T-cell (primary cell): ENCODE measurements at regions not wholly inside any gene's neighbourhood (a gene's known extent, or its start where the extent isn't known, plus 50 kb on each side); places are given as distances from the start of the nearest gene placed in this dataset.

Experiments used
- ATAC-seq, 4 experiments: fragments of 200-7000 bp in 3 of 4; fragments of 150-1000 bp in 1 of 4; cut with Tn5 transposase; replicated peaks in 1 of 4; 1 replicate in 3 of 4; 2 replicates in 1 of 4; pipeline ENCODE4 v1.10.0; 2021; ENCODE audit warnings: moderate library complexity in 3 of 4, mild to moderate bottlenecking in 2 of 4, moderate number of reproducible peaks in 1 of 4
- CTCF ChIA-PET, 2 donors: fragments of 300-600 bp; sonication (Branson Sonifier 250); formaldehyde crosslinking; loops; one replicate each; lab custom pipeline; 2022; ENCODE audit warnings: antibody characterized with exemption in 2 of 2; lab: Charles Lee
- POLR2A ChIA-PET, 2 donors: fragments of 300-600 bp; sonication (Branson Sonifier 250); formaldehyde crosslinking; loops; one replicate each; lab custom pipeline; 2022; ENCODE audit warnings: antibody characterized with exemption in 2 of 2; lab: Charles Lee
- DNase-seq, 35 experiments: peaks; one replicate each; pipeline versions ENCODE4 v3.0.0 to v3.0.0-alpha.2; 2013 to 2023
- H3K27ac ChIP-seq: one replicate; pipeline ENCODE4 v1.5.1; 2013; ENCODE audit warnings: low read length
- H3K27me3 ChIP-seq, 2 experiments: replicated peaks in 1 of 2; 1 replicate in 1 of 2; 2 replicates in 1 of 2; pipeline versions ENCODE4 v1.6.1 to v1.7.0; 2013; ENCODE audit warnings: low read length in 1 of 2, mixed read lengths in 1 of 2; ENCODE audit not compliant: control insufficient read depth in 2 of 2, insufficient read depth in 2 of 2; ENCODE audit errors: extremely low read depth in 1 of 2
- H3K36me3 ChIP-seq, 2 donors: 1 replicate in 1 of 2; 2 replicates in 1 of 2; pipeline versions ENCODE4 v1.6.1 to v1.7.0; 2013; ENCODE audit warnings: low read length in 1 of 2; ENCODE audit not compliant: control insufficient read depth in 2 of 2, insufficient read depth in 1 of 2; ENCODE audit errors: extremely low read depth in 1 of 2
- H3K4me1 ChIP-seq, 2 experiments: 1 replicate in 1 of 2; 2 replicates in 1 of 2; pipeline versions ENCODE4 v1.6.1 to v1.7.0; 2013; ENCODE audit warnings: low read length in 2 of 2, mixed read lengths in 1 of 2; ENCODE audit not compliant: insufficient read depth in 2 of 2, control insufficient read depth in 1 of 2; ENCODE audit errors: extremely low read depth in 1 of 2
- H3K4me3 ChIP-seq, 2 donors: 1 replicate in 1 of 2; 2 replicates in 1 of 2; pipeline versions ENCODE4 v1.5.1 to v1.7.0; 2013; ENCODE audit warnings: mild to moderate bottlenecking in 2 of 2, low read length in 1 of 2, moderate library complexity in 1 of 2; ENCODE audit not compliant: control insufficient read depth in 1 of 2; ENCODE audit errors: extremely low read depth in 1 of 2
- H3K9me3 ChIP-seq: 2 replicates; pipeline ENCODE4 v1.7.0; 2013
- H3K27ac Mint-ChIP-seq, 2 donors: one replicate each; pipeline ENCODE4 v1.8.0; 2020 to 2021; ENCODE audit warnings: mild to moderate bottlenecking in 2 of 2, mixed read lengths in 2 of 2
- H3K27me3 Mint-ChIP-seq, 2 donors: one replicate each; pipeline ENCODE4 v1.8.0; 2021 to 2022; ENCODE audit warnings: mixed read lengths in 2 of 2
- H3K36me3 Mint-ChIP-seq: one replicate; pipeline ENCODE4 v1.8.0; 2021; ENCODE audit warnings: mixed read lengths
- H3K4me1 Mint-ChIP-seq, 3 donors: one replicate each; pipeline ENCODE4 v1.8.0; 2020 to 2022; ENCODE audit warnings: mixed read lengths in 3 of 3, mild to moderate bottlenecking in 1 of 3
- H3K4me3 Mint-ChIP-seq, 3 donors: one replicate each; pipeline ENCODE4 v1.8.0; 2020 to 2022; ENCODE audit warnings: mild to moderate bottlenecking in 3 of 3, mixed read lengths in 3 of 3, moderate library complexity in 3 of 3
- H3K9me3 Mint-ChIP-seq, 3 donors: one replicate each; pipeline ENCODE4 v1.8.0; 2020 to 2022; ENCODE audit warnings: mixed read lengths in 3 of 3
- WGBS: methylation state at CpG from one replicate; pipeline ENCODE4 v1.1.5; 2013; ENCODE audit warnings: missing lambda C conversion rate; ENCODE audit not compliant: insufficient coverage; 5-methylcytosine and 5-hydroxymethylcytosine counted together

GRCh38 chr20:40781327-40782042 lies 92.4 kb upstream of the MAFB start:
- H3K4me1 ChIP-seq, result no peaks in the 10 kb centered on the region
- 77% methylated on average over 7 of the region's 14 CpGs for WGBS
- POLR2A ChIA-PET, result no interaction called here

GRCh38 chr20:40782043-40782368 lies 93.0 kb upstream of the MAFB start:
- Mint-ChIP-seq H3K4me3 (no peak overlapping the region), H3K27ac (no peak overlapping the region), H3K9me3 (peaks cover 0 to 3% (median 0%) of the 10 kb centered on the region in 3 donors), H3K4me1 (no peaks in the 10 kb centered on the region), H3K27me3 (peaks cover 8 to 13% of the 10 kb centered on the region in 2 donors), H3K36me3 (no peaks in the 10 kb centered on the region)
- Histone ChIP-seq H3K9me3 (no peaks in the 10 kb centered on the region), H3K36me3 (no peaks in the 10 kb centered on the region), H3K4me1 (no peaks in the 10 kb centered on the region), H3K4me3 (no peak overlapping the region), H3K27me3 (peaks cover 0 to 8% of the 10 kb centered on the region in 2 experiments), H3K27ac (no peak overlapping the region)
- ATAC-seq (no peak), DNase-seq (no peak)
- POLR2A ChIA-PET, result no interaction called here
- WGBS, result 67% methylated on average over 10 of the region's 11 CpGs
- CTCF ChIA-PET, result interaction anchor here in 1 of 2 donors (0.5 kb wide), 1 partner anchor 37 kb away, joined by 3 read pairs; no protein-coding TSS in a partner anchor

More at GRCh38 chr20:40781327-40782042, 92.4 kb upstream of the MAFB start:
- H3K4me3 ChIP-seq, result no peak overlapping the region
- ATAC-seq, result no peak
- no peak for DNase-seq
- CTCF ChIA-PET, result interaction anchor here (0.5 to 0.9 kb wide), 2 partner anchors 16 to 37 kb away, joined by 3 read pairs; no protein-coding TSS in a partner anchor
- H3K9me3 ChIP-seq, result no peaks in the 10 kb centered on the region
- H3K27me3 Mint-ChIP-seq, result peaks cover 4 to 8% of the 10 kb centered on the region in 2 donors
- H3K4me3 Mint-ChIP-seq, result no peak overlapping the region
- peaks cover 0 to 3% (median 0%) of the 10 kb centered on the region in 3 donors for H3K9me3 Mint-ChIP-seq
- H3K27ac ChIP-seq, result no peak overlapping the region
- no peaks in the 10 kb centered on the region for H3K4me1 Mint-ChIP-seq
- H3K36me3 ChIP-seq, result no peaks in the 10 kb centered on the region
- peaks cover 0 to 8% of the 10 kb centered on the region in 2 experiments for H3K27me3 ChIP-seq
- H3K36me3 Mint-ChIP-seq, result no peaks in the 10 kb centered on the region
- H3K27ac Mint-ChIP-seq, result no peak overlapping the region

- H3K27ac ChIP-seq, result no peak overlapping the region
- ChIA-PET CTCF (no interaction called here), POLR2A (no interaction called here)
- no peaks in the 10 kb centered on the region for H3K4me1 ChIP-seq
- Mint-ChIP-seq H3K36me3 (no peaks in the 10 kb centered on the region), H3K9me3 (peaks cover 0 to 10% (median 0%) of the 10 kb centered on the region in 3 donors), H3K27ac (no peak overlapping the region), H3K27me3 (peaks cover 13 to 22% of the 10 kb centered on the region in 2 donors), H3K4me3 (no peak overlapping the region), H3K4me1 (no peaks in the 10 kb centered on the region)
- DNase-seq, result no peak
- H3K4me3 ChIP-seq, result no peak overlapping the region
- WGBS, result 84% methylated on average over 3 of the region's 3 CpGs
- no peaks in the 10 kb centered on the region for H3K36me3 ChIP-seq
- no peaks in the 10 kb centered on the region for H3K9me3 ChIP-seq
- ATAC-seq, result no peak
- H3K27me3 ChIP-seq, result peaks cover 0 to 8% of the 10 kb centered on the region in 2 experiments
Measured at GRCh38 chr20:40785346-40785745, 96.3 kb upstream of the MAFB start.

GRCh38 chr20:40786336-40786735 lies 97.3 kb upstream of the MAFB start:
- Histone ChIP-seq H3K4me3 (no peak overlapping the region), H3K9me3 (no peaks in the 10 kb centered on the region), H3K4me1 (no peaks in the 10 kb centered on the region), H3K27me3 (peaks cover 0 to 8% of the 10 kb centered on the region in 2 experiments), H3K27ac (no peak overlapping the region), H3K36me3 (no peaks in the 10 kb centered on the region)
- no peak for ATAC-seq
- 75% methylated on average over 6 of the region's 11 CpGs for WGBS
- no peak overlapping the region for H3K4me3 Mint-ChIP-seq
- no peak overlapping the region for H3K27ac Mint-ChIP-seq
- POLR2A ChIA-PET, result no interaction called here
- peaks cover 0 to 10% (median 0%) of the 10 kb centered on the region in 3 donors for H3K9me3 Mint-ChIP-seq
- H3K36me3 Mint-ChIP-seq, result no peaks in the 10 kb centered on the region
- no peak for DNase-seq
- no peaks in the 10 kb centered on the region for H3K4me1 Mint-ChIP-seq
- CTCF ChIA-PET, result no interaction called here
- peaks cover 13 to 23% of the 10 kb centered on the region in 2 donors for H3K27me3 Mint-ChIP-seq

GRCh38 chr20:40787941-40788340 lies 98.9 kb upstream of the MAFB start:
- no peaks in the 10 kb centered on the region for H3K36me3 ChIP-seq
- ChIA-PET CTCF (no interaction called here), POLR2A (no interaction called here)
- no peak for DNase-seq
- Mint-ChIP-seq H3K9me3 (peaks cover 0 to 10% (median 0%) of the 10 kb centered on the region in 3 donors), H3K4me3 (no peak overlapping the region), H3K36me3 (no peaks in the 10 kb centered on the region), H3K27me3 (peaks cover 13 to 26% of the 10 kb centered on the region in 2 donors), H3K27ac (no peak overlapping the region), H3K4me1 (no peaks in the 10 kb centered on the region)
- no peak overlapping the region for H3K27ac ChIP-seq
- WGBS, result 92% methylated on average over 3 of the region's 5 CpGs
- H3K9me3 ChIP-seq, result no peaks in the 10 kb centered on the region
- no peak overlapping the region for H3K4me3 ChIP-seq
- ATAC-seq, result no peak
- H3K27me3 ChIP-seq, result peaks cover 0 to 8% of the 10 kb centered on the region in 2 experiments
- no peaks in the 10 kb centered on the region for H3K4me1 ChIP-seq

GRCh38 chr20:40797425-40797824 lies 108.4 kb upstream of the MAFB start:
- 34% methylated on average over 3 of the region's 4 CpGs for WGBS
- no peaks in the 10 kb centered on the region for H3K4me1 Mint-ChIP-seq
- H3K9me3 Mint-ChIP-seq, result no peaks in the 10 kb centered on the region
- Histone ChIP-seq H3K4me3 (no peak overlapping the region), H3K27ac (no peak overlapping the region), H3K9me3 (no peaks in the 10 kb centered on the region), H3K4me1 (no peaks in the 10 kb centered on the region), H3K27me3 (no peaks in the 10 kb centered on the region), H3K36me3 (no peaks in the 10 kb centered on the region)
- ChIA-PET CTCF (interaction anchor here in 1 of 2 donors (0.6 to 1.0 kb wide), 2 partner anchors 17 to 166 kb away, joined by 3 to 4 read pairs; no protein-coding TSS in a partner anchor), POLR2A (no interaction called here)
- no peak overlapping the region for H3K4me3 Mint-ChIP-seq
- peak in 1 of 35 experiments; percentile 29 for DNase-seq
- no peak for ATAC-seq
- H3K27me3 Mint-ChIP-seq, result peaks cover 5 to 14% of the 10 kb centered on the region in 2 donors
- no peak overlapping the region for H3K27ac Mint-ChIP-seq
- H3K36me3 Mint-ChIP-seq, result no peaks in the 10 kb centered on the region
